Bronchial epithelial cell (primary cell): ENCODE measurements at regions not wholly inside any gene's neighbourhood (a gene's known extent, or its start where the extent isn't known, plus 50 kb on each side); places are given as distances from the start of the nearest gene placed in this dataset.

Experiments used
- DNase-seq: peaks from one replicate; pipeline ENCODE4 v3.0.0-alpha.2; 2010; ENCODE audit warnings: low read depth
- FAIRE-seq: peaks from 2 replicates; lab custom pipeline; 2011; peaks lifted over from hg19 to GRCh38; lab: Jason Lieb, UNC
- H3K27me3 ChIP-seq: 2 replicates; pipeline ENCODE4 v1.5.1; 2011; ENCODE audit warnings: low read length; ENCODE audit not compliant: control insufficient read depth, insufficient read depth
- H3K36me3 ChIP-seq: 2 replicates; pipeline ENCODE4 v1.5.1; 2011; ENCODE audit warnings: low read length; ENCODE audit not compliant: control insufficient read depth, insufficient read depth
- H3K4me3 ChIP-seq: 2 replicates; pipeline ENCODE4 v1.5.1; 2011; ENCODE audit warnings: mild to moderate bottlenecking, low read depth, low read length, control low read depth
- TF ChIP-seq, protein P1 (sequence below): IDR thresholded peaks from 2 replicates; pipeline ENCODE4 v1.5.1; 2011; ENCODE audit warnings: mild to moderate bottlenecking, moderate library complexity, low read length, control low read depth, inconsistent platforms; ENCODE audit not compliant: insufficient read depth, severe bottlenecking

- no peak for DNase-seq
- no peaks in the 10 kb centered on the region for H3K27me3 ChIP-seq
- TF ChIP-seq, protein P1, sequence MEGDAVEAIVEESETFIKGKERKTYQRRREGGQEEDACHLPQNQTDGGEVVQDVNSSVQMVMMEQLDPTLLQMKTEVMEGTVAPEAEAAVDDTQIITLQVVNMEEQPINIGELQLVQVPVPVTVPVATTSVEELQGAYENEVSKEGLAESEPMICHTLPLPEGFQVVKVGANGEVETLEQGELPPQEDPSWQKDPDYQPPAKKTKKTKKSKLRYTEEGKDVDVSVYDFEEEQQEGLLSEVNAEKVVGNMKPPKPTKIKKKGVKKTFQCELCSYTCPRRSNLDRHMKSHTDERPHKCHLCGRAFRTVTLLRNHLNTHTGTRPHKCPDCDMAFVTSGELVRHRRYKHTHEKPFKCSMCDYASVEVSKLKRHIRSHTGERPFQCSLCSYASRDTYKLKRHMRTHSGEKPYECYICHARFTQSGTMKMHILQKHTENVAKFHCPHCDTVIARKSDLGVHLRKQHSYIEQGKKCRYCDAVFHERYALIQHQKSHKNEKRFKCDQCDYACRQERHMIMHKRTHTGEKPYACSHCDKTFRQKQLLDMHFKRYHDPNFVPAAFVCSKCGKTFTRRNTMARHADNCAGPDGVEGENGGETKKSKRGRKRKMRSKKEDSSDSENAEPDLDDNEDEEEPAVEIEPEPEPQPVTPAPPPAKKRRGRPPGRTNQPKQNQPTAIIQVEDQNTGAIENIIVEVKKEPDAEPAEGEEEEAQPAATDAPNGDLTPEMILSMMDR: no peak
- no peak overlapping the region for H3K4me3 ChIP-seq
- FAIRE-seq: no peak
- H3K36me3 ChIP-seq: no peaks in the 10 kb centered on the region
Observed at GRCh38 chr17:63142836-63143235, 176.8 kb downstream of the TANC2 start.

DNA sequence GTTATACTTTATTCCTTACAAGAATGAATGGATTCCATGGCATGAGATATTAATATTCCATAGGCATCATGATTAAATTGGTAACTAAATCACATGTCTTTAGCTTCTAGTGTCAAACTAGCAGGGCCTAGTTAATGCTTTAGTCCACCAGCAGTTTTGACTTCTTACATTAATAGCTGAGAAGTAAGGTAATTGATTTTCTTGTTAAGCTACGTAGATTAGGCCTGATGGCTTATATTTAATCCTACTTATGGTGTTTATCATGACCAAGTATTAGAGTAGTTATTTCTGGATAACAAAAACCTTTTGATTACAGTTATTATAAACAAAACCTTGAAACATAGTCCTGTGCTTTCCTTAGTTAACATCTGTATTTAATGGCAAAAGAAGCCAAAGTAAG is 184.5 kb downstream of the TANC2 start:
- FAIRE-seq (no peak), DNase-seq (no peak)
- TF ChIP-seq, protein P1: no peak
- Histone ChIP-seq H3K4me3 (no peak overlapping the region), H3K36me3 (peaks cover 3% of the 10 kb centered on the region), H3K27me3 (no peaks in the 10 kb centered on the region)

DNA sequence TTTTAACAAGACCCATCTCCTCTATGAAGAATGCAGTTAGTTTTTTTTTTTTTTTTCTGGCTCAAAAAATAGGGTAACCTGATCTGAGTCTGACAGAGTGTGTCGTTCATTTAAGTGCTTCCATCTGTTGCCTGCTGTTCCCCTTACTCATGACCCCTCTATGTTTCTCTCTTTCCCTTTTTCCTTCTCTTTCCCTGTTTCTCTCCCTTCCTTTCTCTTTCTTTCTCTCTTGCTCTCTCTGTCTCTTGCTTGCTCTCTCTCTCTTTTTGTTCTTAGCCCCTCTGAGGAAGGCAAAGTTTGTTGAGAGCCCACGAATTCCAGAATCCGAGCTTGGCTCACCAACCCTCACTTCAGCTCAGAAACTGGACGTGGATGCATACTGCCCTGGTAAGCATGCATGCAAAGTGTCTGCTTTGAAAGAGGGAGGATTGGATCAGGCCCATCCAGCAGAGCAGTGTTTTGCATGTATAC is 185.0 kb downstream of the TANC2 start:
- FAIRE-seq (no peak), DNase-seq (no peak)
- Histone ChIP-seq H3K27me3 (no peaks in the 10 kb centered on the region), H3K36me3 (peaks cover 3% of the 10 kb centered on the region), H3K4me3 (no peak overlapping the region)
- TF ChIP-seq, protein P1: no peak

DNA sequence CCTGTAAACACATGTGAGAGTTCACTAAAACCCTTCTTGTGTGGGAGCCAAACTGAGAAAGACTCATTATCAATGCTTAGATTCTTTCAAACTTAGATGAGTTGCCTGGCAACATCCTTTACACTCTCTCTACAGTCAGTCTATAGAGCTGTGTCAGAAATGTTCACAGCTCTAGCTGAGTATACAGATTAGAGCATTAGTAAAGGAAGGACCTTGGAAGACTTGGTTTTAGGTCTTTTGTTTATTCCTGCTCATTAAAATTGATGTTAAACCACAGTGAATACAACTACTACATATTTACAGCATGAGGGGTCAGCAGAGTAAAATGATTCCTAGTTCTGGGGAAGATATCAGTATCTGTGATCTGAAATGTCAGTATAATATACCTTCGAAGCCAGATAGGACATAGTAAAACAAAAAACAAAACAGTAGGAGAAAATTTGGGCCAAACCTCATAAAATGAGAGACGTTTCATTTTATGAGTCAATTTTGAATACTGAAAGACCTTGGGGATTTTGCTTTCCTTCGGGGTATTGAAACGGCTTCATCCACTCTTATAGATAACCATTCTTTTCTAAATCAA is 186.0 kb downstream of the TANC2 start:
- no peaks in the 10 kb centered on the region for H3K27me3 ChIP-seq
- no peak for DNase-seq
- peaks cover 3% of the 10 kb centered on the region for H3K36me3 ChIP-seq
- no peak for FAIRE-seq
- TF ChIP-seq, protein P1: no peak
- H3K4me3 ChIP-seq: no peak overlapping the region

DNA sequence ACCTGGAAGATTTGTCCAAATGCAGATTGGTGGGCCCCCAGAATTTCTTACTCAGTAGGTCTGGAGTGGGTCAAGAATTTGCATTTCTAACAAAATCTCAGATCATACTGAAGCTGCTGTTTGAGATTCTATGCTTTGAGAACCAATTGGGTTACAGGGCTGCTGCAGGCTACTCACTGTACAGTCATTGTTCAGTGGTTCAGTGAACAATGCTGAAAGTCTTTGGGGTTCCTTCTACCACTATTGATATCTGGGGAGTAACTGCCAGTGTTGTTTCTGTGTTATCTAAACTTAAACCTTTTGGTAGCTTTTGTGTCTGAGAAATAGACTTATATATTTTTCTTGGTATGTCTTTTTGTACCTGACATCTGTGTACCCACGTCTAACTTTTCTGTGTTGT is 187.5 kb downstream of the TANC2 start:
- Histone ChIP-seq H3K36me3 (peaks cover 3% of the 10 kb centered on the region), H3K27me3 (no peaks in the 10 kb centered on the region), H3K4me3 (no peak overlapping the region)
- no peak for DNase-seq
- no peak for FAIRE-seq
- TF ChIP-seq, protein P1: no peak
